ENCODE measurements at regions not wholly inside any gene's neighbourhood (a gene's known extent, or its start where the extent isn't known, plus 50 kb on each side); places are given as distances from the start of the nearest gene placed in this dataset.
"Not testable (repeated sequence)": the region's sequence is repeated elsewhere in the genome, so short reads cannot be mapped to it uniquely, and the experiment has no call there.

DNA sequence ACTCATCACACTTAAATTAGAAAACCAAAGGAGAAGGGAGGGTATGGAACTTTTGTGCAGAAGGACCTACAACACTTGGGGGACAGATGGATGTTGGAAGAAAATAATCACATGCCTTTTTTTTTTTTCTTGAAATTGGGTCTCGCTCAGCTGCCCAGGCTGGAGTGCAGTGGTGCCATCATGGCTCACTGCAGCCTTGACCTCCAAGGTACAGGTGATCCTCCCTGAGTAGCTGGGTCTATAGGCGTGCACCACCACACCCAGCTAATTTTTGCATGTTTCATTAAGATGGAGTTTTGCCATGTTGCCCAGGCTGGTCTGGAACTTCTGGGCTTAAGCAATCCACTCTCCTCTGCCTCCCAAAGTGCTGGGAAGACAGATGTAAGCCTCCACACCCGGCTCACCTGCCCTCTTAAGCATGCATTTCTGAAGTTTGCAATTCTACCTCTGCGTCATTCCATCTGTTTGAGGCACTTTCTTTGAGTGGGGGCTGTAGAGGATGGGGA lies 370.8 kb upstream of the JARID2 start:
- DNase-seq (ENCODE audit: low spot score): no peak

- no peak for DNase-seq (ENCODE audit: low spot score)
Measured at GRCh38 chr6:14875481-14876063, 370.3 kb upstream of the JARID2 start.

- DNase-seq (ENCODE audit: low spot score): peak; percentile 67
Measured at GRCh38 chr6:14876778-14877613, 368.9 kb upstream of the JARID2 start.

DNA sequence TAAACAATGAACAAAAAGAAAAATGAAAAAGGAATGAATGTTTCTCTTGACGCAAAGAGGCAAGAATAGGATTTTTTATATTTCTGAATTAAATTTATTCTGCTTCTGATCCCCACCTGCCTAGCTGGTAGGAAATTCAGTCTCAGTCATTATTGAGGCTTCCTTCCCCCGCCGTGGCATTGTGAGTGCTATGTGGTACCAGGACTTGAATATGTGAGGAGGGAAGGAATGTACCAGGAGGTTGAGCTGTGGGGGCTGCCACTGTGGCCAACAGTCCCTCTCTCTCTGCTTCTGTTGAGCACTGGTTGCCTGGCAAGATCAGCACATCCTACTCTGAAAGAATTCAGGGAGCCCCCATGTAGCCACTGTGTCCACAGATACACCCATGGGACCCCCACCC lies 368.1 kb upstream of the JARID2 start:
- DNase-seq (ENCODE audit: low spot score): no peak

DNA sequence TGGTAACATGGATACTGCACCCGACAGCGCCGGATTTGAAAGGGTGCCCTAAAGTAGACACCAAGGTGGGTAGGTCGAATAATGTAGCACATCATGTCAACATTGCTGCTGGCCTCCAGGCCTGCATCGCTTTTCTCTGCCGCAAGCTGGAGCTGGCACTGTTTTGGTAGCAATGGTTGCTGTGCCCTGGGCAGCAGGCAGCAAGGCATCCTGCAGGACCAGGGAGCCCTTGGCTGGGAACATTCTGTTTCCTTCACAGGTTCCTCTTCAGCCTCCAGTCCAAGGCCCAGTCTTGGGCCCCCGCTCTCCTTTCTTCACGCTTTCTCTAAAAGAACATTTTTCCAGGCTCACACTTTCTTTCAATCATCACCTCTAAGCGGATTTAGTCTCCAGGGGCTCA lies 365.8 kb upstream of the JARID2 start:
- no peak for DNase-seq (ENCODE audit: low spot score)

- DNase-seq (ENCODE audit: low spot score): no peak
Measured at GRCh38 chr6:14880677-14881076, 365.2 kb upstream of the JARID2 start.

DNA sequence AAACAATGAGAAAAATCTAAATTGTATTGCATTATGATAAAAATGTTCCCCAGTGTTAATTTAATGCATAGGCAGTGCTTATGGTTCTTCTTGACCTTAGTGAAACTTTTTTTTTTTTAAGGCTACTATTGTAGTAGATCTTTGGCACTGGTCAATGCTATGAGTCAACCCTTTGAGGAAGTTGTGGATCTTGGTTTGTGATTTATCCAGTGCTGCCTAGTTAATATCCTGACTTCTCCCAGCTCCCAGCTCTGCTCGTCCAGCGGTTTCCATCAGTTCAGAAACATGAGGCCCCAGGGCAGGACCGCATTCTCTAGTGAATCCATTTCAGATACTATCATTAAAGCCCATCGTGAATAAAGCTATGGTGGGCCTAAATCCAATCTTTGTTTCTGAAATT lies 364.5 kb upstream of the JARID2 start:
- peak; percentile 80 for DNase-seq (ENCODE audit: low spot score)

DNA sequence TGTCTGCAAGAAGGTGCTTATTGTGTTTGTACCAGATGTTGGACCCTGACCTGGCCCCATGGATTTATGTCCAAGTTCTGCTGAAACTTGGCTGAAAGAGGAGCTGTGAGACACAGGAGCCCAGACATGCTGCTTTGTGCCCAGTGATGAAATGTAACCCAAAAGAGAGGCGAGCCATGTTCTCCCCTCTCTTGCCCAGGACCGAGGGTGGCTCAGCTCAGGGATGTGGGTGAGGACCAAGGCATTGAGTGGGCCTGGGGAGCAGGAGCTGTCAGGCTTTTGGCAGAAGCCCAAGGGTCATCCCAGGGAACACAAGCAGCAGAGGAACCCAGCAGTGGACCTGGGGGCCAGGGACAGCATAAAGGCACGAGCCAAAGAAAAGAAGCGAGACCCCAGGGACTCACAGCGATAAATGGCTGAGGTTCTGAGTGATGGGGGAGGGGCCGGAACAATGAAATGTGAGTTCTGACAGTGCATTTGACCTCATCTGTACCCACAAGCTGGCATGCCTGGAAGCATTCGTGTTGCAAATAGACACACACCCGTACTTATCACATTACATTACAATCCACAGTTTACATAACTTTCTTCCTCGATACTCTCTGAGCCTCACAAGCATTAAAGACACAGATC lies 363.4 kb upstream of the JARID2 start:
- no peak for DNase-seq (ENCODE audit: low spot score)

- DNase-seq (ENCODE audit: low spot score): peak; percentile 41
Measured at GRCh38 chr6:14883921-14884320, 361.9 kb upstream of the JARID2 start.

- DNase-seq (ENCODE audit: low spot score): no peak
Measured at GRCh38 chr6:14885498-14885897, 360.4 kb upstream of the JARID2 start.

- no peak for DNase-seq (ENCODE audit: low spot score)
Measured at GRCh38 chr6:14887181-14887580, 358.7 kb upstream of the JARID2 start.

DNA sequence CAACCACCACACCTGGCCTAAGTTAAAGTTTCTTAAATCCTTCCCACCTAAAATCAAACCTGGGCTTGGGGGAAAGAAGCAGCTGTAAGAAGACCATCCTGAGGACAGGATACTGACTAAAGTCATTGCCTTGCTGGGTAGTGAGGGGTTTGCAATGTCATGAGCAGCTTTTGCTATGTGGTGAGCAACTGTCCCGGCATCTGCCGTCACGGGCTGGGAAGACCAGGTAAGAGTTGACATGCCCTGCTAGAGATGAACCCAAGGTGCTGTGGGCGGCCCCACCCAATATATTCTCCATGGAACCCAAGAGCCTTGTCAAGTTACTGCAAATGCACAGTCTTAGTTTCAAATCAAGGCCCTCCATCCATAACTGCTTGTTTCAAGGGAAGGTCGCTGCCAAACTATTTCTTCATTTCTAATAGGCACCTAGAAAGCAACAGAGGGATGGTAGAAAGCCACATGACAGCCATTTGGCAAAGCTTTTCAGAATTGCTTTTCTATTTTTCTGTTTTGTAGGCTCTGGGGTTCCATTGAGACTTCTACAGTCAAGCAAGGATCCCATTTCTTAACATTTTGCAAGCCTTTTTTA lies 357.8 kb upstream of the JARID2 start:
- DNase-seq (ENCODE audit: low spot score): no peak

DNA sequence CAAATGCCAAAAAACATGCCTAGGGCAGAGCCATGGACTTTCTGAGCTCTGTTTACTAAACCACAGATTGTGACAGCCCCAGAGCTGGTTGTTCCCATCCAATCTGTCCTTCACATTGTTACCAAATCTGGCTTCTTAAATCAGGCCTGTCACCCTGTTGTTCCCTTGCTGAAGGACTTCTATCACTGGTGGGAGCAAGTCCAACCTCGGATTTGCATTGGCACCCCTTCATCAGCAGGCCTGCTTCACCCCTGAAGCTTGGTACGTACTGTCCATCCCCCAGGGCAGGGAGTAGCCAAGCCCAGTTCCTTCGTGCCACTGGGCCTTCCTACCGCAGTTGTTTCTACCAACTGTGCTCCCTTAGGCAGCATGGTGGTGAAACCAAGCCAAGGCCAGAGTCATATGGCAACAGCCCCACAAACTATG lies 357.3 kb upstream of the JARID2 start:
- DNase-seq (ENCODE audit: low spot score): no peak

GRCh38 chr6:14889188-14889587 lies 356.7 kb upstream of the JARID2 start:
- no peak for DNase-seq (ENCODE audit: low spot score)

GRCh38 chr6:14889611-14890593 lies 356.0 kb upstream of the JARID2 start:
- no peak for DNase-seq (ENCODE audit: low spot score)

DNA sequence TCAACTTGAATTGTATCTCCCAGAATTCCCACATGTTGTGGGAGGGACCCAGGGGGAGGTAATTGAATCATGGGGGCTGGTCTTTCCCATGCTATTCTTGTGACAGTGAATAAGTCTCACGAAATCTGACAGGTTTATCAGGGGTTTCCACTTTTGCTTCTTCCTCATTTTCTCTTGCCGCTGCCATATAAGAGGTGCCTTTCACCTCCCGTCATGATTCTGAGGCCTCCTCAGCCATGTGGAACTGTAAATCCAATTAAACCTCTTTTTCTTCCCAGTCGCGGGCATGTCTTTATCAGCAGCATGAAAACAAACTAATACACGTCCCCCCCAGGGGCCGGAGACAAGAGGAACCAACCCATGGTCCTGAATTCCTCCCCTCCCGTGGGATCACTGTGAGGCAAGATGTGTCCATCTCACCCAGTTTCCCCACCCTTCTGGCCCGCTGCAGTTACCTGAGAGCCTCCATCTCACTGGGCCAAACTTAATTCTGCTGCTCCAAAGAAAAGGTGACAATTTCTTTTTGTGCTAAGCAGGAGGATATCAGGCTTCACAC lies 354.0 kb upstream of the JARID2 start:
- DNase-seq (ENCODE audit: low spot score): not testable (repeated sequence)

DNA sequence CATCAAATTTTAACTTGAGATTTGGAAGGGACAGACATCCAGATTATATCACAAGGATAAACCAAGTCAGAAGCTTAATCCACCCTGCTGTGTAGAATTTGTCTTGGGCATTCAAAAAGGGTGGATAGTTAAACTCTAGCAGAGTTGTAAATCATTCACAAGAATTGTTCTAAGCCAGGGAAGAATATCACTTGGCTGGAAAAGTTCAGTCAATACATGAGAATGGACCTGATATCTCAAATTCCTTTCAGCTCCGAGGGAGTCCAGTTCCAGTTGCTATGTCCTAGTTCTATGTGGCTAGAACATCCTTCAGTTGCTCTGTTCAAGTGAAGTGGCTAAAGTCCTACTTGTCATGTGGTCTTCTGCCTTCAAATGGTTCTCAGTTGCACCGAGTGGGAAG lies 351.8 kb upstream of the JARID2 start:
- DNase-seq (ENCODE audit: low spot score): no peak

DNA sequence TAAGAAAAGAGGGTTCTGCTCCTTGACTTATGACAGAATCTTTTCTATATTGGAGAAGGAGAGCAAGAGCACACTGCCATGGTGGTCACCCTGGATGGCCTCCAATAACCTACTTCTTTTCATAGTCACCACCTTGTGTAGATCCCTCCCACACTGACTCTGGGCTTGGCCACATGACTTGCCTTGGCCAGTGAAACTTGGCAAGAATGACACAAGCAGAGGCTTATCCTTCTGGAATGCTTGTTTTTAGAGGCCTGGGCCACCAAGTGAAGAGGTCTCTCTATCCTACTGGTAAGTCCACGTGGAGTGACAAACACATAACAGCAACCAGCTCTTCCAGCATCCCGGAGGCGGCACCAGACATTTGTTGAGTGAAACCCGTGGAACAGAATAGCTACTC lies 349.4 kb upstream of the JARID2 start:
- DNase-seq (ENCODE audit: low spot score): no peak

GRCh38 chr6:14897831-14898230 lies 348.0 kb upstream of the JARID2 start:
- DNase-seq (ENCODE audit: low spot score): no peak

- DNase-seq (ENCODE audit: low spot score): not testable (repeated sequence)
Measured at GRCh38 chr6:14899441-14899840, 346.4 kb upstream of the JARID2 start.

DNA sequence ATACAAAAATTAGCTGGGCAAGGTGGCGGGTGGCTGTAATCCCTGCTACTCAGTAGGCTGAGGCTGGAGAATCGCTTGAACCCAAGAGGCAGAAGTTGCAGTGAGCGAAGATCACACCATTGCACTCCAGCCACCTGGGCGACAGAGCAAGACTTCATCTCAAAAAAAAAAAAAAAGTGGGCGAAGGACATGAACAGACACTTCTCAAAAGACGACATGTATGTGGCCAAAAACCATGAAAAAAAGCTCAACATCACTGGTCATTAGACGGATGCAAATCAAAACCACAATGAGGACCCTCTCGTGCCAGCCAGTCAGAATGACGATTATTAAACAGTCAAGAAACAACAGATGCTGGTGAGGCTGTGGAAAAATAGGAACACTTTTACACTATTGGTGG lies 344.9 kb upstream of the JARID2 start:
- DNase-seq (ENCODE audit: low spot score): no peak
